ENCODE measurements at regions not wholly inside any gene's neighbourhood (a gene's known extent, or its start where the extent isn't known, plus 50 kb on each side); places are given as distances from the start of the nearest gene placed in this dataset.

DNA sequence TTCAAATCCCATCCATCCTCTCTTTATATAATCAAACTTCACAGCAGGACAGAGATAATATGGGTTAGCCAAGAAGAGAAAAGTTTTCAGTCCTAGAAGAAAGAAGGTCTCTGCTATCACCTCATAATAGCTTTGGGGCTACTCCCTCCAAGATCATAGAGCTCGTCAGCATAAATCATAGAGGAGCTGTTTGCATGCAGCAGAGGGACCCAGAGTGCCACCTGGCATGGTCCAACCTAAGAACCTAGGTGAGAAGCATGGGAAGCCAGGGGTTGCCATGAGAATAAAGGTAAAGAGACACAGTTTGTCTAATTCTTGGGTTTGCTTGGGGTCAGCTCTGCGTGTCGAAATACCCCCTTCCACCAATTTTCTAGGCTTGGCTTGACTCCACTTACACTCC lies 87.1 kb upstream of the CYP1B1 start:
- TF ChIP-seq CTCF (IDR thresholded peaks at IDR 0.05) (no peak), EP300 (IDR thresholded peaks at IDR 0.05) (no peak)

Data from suprapubic skin (tissue), 3 donors.